Muscle of arm (tissue), 1 donor: ENCODE measurements at regions not wholly inside any gene's neighbourhood (a gene's known extent, or its start where the extent isn't known, plus 50 kb on each side); places are given as distances from the start of the nearest gene placed in this dataset.
"Not testable (repeated sequence)": the region's sequence is repeated elsewhere in the genome, so short reads cannot be mapped to it uniquely, and the experiment has no call there.

Source experiments
- DNase-seq: peaks from one replicate; pipeline ENCODE4 v3.0.0-alpha.2; 2013

DNA sequence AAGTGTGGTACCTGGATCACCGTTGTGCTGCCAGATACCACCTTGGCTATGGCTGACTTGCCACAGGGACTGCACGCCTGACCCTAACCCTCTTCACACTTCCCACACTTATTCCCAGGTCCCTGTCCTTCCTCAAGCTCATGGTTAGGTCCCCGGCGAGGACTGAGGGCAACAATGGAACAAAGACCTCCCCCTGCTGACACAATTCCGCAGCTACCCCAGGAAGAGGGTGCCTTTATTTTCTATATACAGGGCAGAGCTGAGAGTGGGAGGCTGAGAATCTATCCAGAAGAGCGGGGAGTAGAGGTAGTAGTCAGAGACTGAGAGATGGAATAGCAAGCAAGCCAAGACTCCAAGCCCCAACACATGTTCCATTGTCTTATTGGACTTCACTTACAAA lies 118.1 kb upstream of the SEM1 start:
- DNase-seq, result no peak

DNA sequence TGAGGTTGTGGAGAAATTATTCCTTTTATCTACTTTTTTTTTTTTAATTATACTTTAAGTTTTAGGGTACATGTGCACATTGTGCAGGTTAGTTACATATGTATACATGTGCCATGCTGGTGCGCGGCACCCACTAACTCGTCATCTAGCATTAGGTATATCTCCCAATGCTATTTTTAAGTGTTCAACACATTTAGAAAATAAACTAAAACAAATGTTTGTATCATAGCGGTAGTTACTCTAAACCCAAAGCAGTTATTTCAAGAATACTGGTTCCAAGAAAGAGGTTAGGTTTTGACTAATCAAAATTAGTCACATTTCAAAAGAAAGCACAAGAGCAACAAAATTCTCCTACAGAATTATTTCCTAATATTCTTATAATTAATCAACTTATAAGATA lies 119.5 kb upstream of the SEM1 start:
- DNase-seq, result not testable (repeated sequence)

DNA sequence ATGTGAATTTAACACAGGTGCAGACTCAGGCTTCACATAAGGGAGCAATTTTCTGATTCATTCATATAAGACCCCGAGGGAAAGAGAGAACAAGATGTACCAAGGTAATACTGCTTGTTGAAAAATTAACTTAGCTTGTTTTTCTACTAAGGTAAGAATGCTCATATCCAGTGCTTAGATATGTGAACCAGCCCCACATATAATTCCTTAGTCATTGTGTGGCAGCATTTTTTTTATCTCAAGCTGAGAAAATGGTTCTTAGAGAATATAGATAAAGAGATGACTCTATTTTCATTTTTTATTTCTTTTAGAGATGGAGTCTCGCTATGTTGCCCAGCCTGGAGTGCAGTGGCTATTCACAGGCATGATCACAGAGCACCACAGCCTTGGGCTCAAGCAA lies 121.8 kb upstream of the SEM1 start:
- no peak for DNase-seq

DNA sequence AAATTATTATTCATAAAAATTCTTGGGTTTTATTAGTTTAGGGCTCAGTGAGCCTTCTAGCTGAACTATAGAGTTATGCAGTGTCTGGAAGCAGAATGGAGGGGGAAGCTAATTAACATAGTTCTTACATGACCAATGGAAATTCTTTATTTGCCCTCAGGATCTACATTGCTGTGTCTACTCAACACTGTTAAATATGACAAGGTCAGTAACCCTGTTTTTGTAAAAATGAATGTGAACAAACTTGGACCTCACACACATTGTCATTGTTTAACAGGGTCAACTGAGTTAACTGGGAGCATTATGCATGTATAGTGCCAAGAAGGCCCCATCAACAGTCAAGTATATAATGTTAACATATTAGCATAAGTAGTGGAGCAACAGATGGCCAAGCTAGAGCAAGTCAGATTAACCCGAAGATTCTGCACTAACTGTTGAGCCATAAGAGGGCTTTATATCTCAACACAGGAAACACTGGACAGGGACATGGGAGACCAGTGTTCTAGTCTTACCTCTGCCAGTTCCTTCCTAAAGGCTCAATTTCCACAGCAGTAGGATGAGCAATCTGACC lies 122.5 kb upstream of the SEM1 start:
- DNase-seq, result no peak

DNA sequence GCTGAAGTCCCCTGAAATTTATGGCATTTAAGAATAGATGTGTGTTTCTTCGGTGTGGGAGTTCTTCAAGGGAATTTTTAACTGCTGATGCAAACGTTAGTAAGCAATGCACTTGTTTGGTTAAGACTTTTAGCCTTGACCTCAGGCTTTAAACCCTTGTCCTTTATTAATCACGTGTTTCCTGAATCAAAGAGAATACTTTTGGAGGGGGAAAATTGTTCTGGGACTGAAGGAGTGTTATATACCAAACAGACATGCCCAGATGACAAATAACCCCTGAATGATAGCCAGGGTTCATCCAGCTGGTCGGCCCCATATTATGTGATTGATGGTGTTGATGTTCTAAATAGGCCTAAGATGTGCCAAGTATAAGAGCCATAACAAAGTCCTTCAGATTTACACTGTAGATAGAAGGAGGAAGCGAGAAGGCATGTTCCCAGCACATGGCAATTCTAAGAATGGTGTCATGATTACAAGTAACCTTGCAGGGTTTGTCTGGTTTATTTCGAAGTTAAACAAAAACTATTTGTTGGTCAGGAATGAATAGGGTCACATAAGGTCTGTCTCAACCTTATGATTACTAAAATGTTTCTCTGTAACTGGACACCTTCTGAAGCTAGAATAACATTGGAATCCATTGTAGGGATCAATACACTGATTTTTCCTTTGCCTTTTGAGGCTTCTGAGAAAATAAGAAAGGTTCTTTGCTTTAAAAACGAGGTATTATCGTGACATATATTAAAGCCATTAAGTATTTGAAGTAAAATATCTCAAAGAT lies 124.2 kb upstream of the SEM1 start:
- DNase-seq, result no peak

DNA sequence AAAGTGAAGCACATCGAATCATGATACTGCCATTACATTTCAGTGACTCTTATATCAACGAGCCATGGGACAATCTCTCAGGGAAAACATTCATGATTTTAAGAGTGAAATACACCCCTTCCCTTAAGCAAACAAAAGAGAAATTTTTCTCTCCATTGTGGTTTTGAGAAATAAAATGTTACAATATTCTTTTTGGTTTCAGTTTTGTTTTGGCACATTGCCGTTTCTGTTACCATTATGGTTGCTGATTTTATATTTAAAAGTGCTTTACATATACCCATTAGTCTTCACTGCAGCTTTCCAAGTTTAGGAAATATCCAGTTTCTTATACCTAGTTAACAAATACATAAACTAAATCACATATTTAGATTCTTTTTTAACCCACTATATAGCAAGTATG lies 126.8 kb upstream of the SEM1 start:
- no peak for DNase-seq

DNA sequence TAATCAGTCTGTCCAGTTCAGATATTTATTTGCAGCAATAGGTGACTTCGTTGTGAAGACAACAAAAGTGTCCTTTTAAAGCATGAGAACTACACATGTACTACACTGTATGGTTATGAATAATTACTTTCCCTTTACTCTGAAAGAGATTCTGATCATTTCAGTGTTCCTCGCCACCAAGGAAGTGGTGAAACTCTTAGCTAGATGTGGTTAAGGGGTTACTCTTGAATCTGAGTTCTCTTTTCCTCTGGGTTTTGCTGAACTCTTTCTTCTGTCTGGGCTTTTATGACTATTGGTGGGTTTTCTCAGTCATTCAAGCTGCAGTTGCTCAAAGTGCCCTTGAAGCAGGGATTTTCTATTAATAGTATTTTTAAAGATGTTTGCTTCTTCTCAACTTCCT lies 127.9 kb upstream of the SEM1 start:
- no peak for DNase-seq

DNA sequence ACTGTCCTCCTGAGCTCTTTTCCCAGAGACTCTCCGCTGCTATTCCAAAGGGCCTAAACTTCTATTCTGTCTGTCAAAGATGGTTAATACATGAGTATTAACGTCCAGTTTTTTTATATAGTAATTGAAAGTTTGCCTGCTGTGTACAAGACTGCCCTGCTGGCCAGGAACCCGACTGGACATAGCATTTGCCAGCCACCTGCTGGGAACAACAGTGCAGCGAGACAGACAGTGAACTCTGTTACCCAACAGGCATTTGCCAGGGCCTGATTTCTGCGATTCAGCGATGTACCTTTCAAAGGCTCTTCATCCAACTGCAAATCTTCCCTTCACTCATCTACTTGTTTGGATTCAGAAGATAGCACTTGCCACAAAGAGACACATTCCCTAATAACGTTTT lies 128.8 kb upstream of the SEM1 start:
- DNase-seq, result no peak

DNA sequence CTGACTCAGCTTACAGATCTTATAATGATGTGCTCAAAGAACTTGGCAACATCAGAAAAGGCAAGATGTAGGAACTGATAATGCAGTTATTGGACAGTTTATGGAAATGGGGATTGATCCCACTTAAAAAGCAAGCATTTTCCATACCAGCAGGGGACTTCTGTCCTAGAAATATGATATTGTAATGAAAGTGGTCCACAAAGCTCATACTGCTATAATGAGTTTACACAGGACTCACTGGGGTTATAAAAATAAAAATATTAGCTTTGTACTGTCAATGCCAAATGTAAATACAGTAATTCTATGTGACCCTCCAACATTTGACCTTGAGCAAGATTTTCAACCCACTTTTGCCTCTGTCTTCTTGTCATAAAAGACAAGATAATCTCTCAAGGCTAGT lies 145.5 kb upstream of the SEM1 start:
- no peak for DNase-seq

DNA sequence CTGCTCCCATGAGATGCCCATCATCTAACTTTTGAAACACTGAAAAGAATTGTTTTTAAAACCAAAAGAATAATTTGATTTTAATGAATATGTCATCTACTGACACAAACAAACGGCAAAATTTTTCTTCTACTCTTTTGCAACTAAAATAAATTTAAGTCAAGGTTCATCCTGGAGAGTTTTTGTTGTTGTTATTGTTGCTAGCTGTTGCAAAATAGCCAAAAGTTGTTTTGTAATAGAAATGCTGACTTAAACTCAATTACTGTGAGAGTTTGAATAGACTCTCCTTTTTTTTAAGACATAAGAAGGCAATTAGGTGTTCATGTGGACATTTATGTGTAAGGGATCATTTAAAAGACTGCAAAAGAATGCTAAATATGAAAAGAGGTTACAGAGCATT lies 146.0 kb upstream of the SEM1 start:
- no peak for DNase-seq

DNA sequence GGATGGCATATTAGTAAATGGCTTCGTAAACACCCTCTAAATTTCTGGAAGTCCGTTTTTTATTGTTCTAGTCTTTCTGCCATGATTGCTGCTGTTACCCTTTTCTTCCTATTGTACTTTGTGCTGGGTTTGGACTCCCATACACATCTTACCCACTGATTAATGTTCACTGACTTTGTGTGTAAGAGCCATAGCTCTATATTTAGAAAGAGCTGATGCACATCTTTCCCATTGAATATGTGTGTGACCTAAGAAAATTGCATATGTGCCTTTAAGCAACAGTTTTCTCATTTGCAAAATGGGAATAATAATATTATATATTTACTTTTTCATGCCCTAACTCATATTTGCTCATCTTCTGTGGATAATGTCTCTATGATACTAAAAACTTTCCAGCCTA lies 135.8 kb upstream of the DLX6 start:
- DNase-seq, result no peak

DNA sequence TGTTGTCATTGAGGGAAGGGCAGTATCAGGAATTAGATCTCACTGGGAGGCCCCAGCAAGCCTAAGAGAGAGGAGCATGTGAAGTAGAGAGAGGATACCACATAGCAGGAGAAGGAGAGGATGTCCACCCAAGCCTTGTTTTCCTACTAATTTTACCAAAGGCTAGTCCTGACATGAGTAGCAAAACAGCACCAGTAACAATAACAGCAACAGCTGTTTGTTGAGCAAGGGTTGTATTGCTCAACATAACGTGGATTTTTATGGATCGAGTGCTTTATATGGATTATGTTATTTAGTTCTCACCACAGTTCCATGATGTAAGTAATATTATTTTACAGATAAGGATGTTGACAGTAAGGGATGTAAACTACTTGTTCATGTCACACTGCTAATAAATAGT lies 135.2 kb upstream of the DLX6 start:
- DNase-seq, result no peak

DNA sequence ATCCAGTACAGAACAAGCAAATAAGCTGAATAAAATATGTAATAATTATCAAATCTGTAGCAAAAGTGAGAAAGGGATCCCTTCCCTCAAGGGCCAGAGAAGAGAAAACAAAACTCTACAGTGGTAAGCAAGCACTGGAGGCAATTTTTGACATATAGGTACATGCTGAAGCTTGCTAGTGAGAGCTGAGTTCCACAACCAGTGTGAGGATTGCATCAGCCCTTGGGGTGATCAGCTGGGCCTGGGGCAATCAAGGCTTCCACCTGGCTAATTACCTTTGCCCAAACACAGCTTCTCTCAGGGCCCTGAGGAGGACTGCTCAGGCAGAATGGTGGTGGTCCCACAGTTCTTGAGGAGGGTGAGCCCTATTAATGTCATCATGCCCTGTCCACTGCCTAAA lies 134.4 kb upstream of the DLX6 start:
- DNase-seq, result no peak

DNA sequence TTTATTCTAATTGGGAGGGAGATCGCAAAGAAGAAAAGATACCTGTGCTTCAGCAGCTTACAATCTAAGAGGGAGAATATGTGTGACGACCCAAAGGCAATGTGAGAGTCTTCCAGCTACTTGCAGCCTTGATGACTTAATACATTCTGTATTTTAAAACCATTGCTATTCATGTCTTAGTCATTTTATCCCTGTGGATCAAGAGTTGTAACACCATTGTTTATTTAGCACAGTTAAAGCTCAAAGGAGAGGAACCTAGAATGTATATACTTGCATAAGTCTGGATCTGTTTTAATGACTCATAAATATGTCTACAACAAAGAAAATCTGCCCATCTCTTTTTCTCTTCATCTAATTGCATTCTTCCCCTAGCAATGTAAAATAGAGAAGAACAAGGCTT lies 117.9 kb upstream of the DLX6 start:
- DNase-seq, result no peak

DNA sequence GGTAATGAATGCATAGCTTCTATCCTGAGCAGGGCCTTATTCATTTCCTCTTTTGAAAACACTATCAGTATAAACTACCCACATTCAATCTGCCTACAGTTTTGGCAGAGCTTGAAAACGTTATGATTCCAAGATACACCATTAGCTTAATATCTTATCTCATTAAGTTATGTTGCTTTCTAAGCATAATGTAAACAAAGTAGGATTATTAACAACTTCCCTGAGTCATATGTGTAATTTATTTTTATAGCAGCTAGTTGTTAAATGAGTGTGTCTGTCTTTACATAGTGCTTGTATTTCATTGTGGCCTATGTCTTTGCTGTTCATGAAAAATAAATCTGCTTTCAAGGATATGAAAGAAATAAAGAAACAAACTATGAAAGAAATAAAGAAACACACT lies 106.2 kb upstream of the DLX6 start:
- DNase-seq, result no peak

DNA sequence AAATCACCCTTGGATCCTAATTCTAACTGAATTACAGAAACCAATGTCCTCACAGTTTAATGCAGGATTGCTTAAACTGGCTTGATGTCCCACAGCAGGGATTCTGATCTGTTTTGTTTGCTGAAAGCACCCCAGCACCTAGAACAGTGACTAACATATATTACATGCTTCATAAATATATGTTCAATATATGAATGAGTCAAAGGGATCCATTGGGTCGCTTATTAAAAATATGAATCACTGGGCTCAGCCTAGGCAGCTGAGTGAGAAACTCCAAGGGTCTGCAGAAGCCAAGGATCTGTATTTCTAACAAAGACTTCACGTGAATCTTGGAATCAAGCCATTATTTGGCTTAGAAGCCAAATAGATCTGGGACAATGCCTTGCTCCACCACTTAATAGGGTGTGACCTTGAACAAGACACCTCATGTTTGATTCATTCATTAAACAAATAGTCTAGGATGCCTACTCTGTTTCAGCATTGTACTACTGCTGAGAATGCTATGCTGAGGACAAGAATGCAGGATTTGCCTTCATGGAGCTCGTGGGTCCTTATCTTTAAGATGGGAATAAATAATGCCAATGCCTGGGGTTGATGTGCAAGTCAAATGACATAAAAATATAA lies 103.4 kb upstream of the DLX6 start:
- no peak for DNase-seq

DNA sequence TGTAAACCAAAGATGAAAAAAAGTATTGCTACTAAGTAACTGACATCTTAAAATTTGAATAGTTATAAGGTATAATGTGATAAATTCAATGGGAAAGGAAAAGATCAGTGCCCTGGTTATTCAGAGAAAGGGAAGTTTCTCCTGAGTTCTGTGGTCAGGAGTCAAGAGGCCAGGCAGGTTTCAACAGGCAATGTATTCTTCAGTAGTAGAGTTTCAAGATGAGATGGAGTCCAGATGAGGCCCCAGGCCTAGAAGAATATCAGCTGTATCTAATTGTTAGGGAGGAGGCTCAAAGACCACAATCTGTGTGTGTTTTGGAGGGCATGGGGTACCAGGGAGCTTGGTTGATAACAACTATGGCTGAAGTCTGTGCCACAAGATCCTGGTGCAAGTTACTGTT lies 101.4 kb upstream of the DLX6 start:
- DNase-seq, result no peak

DNA sequence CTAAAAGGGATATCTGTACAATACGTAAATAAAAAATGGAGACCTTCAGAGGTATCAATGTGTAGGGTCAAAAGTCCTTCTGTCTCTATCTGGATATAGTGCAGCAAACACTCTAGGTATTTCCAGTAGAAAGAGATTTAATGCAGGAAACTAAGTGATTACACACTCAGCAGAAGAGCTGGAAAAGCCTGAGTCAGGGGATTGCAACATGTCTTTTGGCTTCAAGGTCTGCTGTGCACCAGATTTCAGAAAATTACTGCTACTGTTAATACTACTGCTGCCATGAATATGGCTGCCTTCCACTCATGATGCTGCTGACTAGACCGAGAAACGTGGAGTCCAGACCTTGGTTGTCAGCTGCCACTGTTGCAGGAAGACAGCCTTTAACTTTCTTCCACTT lies 94.9 kb upstream of the DLX6 start:
- no peak for DNase-seq

DNA sequence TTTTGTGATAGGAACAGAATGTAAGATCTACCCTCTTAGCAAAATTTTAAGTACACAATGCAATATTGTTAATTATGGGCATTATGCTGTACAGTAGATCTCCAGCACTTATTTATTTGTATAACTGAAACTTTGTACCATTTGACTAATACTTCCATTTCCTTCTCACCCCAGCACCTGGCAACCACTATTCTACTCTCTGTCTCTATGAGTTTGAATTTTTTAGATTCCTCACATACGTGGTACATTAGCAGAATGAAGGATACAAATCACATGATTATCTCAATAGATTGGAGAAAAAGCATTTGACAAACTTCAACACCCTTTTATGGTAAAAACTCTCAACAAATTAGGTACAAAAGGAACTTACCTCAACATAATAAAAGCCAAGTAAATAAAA lies 90.3 kb upstream of the DLX6 start:
- no peak for DNase-seq

DNA sequence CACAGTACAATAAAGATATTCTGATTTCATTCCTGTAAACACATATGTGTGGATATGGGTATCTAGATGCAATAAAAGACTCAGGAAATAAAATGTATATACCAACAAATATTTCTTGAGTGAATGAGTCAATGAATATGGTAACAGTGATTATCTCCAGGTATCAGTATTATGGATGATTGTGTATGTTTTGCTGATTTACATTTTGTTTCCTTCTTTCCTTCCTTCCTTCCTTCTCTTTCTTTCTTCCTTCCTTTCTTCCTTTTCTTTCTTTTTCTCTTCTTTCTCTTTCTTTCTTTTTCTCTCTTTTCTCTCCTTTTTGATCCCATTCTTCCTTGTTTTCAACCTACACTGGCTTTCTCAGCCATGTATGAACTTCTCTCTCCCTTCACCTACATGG lies 85.3 kb upstream of the DLX6 start:
- DNase-seq, result no peak

DNA sequence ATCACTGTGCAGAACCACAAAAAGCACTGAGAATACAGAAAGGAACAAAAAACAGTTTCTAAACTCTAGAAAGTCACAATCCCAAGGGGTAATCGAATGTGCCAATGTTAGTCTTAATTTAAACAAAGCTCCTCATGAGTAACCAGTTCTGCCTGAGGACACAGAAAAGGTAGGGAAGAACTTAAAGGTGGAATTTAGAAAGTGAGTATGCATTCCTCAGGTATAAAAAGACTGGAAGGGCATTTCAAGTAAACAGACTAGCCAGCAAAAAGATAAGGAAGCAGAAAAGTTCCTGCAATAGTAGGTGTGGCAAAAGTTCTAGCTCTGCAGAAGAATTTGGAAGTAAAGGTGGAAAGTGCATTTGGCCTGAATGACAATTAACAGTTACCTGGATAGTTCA lies 84.6 kb upstream of the DLX6 start:
- no peak for DNase-seq

DNA sequence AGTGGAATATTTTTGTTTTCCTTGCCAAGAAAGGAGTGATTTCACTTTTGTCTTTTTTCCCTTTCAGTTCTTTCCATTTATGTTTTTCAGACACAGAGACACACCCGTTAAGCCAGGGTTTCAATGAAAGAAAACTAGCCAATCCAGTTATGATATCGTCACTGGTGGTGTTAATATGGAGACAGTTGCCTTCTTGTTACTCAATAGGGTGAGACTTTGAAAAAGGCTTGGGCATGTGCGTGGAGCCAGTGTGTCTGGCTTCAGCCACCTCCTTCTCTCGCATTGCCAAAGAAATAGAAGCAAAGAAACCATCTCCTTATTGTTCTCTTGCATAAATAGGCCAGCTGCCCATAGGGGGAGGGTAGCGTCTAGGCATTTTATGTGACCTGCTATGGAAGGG lies 84.1 kb upstream of the DLX6 start:
- no peak for DNase-seq

DNA sequence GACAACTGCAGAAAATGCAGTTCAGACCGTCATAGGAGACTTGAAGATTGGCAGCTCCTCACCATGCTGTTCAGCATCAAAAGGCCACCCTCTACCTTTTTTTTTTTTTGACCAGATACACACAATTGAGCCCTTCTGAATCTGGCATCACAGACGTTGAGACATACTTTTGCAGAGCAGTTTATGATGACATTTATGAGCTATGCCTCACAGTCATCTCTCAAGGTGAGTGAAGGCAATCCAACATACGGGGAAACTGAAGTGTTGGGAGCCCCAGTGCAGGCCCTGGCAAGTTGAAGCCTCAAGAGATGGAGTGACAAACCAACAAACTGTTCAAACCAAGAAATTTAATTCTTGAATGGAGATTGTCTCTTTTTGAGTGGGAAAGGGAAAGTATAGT lies 83.6 kb upstream of the DLX6 start:
- DNase-seq, result no peak

DNA sequence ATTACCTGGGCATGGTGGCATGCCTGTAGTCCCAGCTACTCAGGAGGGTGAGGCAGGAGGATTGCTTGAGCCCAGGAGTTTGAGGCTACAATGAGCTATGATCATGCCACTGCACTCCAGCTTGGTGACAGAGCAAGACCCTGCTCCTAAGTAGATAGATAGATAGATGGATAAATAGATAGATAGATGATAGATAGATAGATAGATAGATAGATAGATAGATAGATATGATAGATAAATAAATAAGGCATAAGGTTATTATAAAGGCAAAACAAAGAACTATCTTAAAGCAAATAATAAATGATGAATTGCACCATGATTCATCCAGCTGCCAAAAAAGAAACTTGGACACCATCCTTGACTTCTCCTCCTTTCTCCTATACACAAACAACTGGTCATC lies 82.0 kb upstream of the DLX6 start:
- not testable (repeated sequence) for DNase-seq
